ENCODE measurements at regions not wholly inside any gene's neighbourhood (a gene's known extent, or its start where the extent isn't known, plus 50 kb on each side); places are given as distances from the start of the nearest gene placed in this dataset.

GRCh38 chr5:58138791-58139190, 321.1 kb downstream of the PLK2 start:
- no peaks in the 10 kb centered on the region for H3K79me2 ChIP-seq (ENCODE audit: control insufficient read depth in 1 of 2, insufficient read depth in 2 of 2, low read length in 2 of 2)
- H2BK15ac ChIP-seq (ENCODE audit: low read length), result no peak overlapping the region
- 93% methylated on average over 2 of the region's 2 CpGs; no CpG with 5 or more reads in 1 of the 2 experiments for WGBS, 2 experiments (ENCODE audit: extremely low coverage in 1 of 2, insufficient coverage in 1 of 2, insufficient read length in 1 of 2, insufficient replicate concordance in 2 of 2, low coverage in 1 of 2, low lambda C conversion rate in 2 of 2, missing lambda C conversion rate in 1 of 2)
- ChIA-PET CTCF (ENCODE audit: partially characterized antibody) (no interaction called here), POLR2A (ENCODE audit: partially characterized antibody) (no interaction called here)
- H4K20me1 ChIP-seq (replicated peaks in 1 of 2; ENCODE audit: control insufficient read depth in 1 of 2, insufficient read depth in 2 of 2, low read length in 2 of 2), result no peaks in the 10 kb centered on the region
- H3K56ac ChIP-seq (replicated peaks; ENCODE audit: insufficient read length, low read depth, low read length), result no peak overlapping the region
- H4K8ac ChIP-seq (ENCODE audit: extremely low read depth, insufficient read depth, low read length), result no peak overlapping the region
- H3K18ac ChIP-seq (ENCODE audit: extremely low read depth, low read length), result no peak overlapping the region
- no peak overlapping the region for H2AK5ac ChIP-seq (ENCODE audit: low read depth, low read length)
- H3K4me1 ChIP-seq (replicated peaks in 1 of 4; ENCODE audit: control insufficient read depth in 3 of 4, insufficient read depth in 4 of 4, low read length in 3 of 4), result no peaks in the 10 kb centered on the region
- H3K9ac ChIP-seq (replicated peaks in 1 of 4; ENCODE audit: extremely low read depth in 1 of 4, low read depth in 3 of 4, low read length in 3 of 4), result no peak overlapping the region
- no peaks in the 10 kb centered on the region for H3K27me3 ChIP-seq (replicated peaks in 1 of 4; ENCODE audit: control insufficient read depth in 3 of 4, extremely low read depth in 1 of 4, insufficient read depth in 3 of 4, low read length in 3 of 4)
- no peak overlapping the region for H4K91ac ChIP-seq (replicated peaks; ENCODE audit: insufficient read length, low read length)
- H3K4me2 ChIP-seq (ENCODE audit: insufficient read depth in 1 of 2, low read depth in 2 of 2, low read length in 2 of 2), result no peak overlapping the region
- FAIRE-seq, result no peak
- no peak overlapping the region for H2AFZ ChIP-seq (ENCODE audit: low read length)
- H3K23me2 ChIP-seq (ENCODE audit: low read depth, low read length), result no peaks in the 10 kb centered on the region
- no peaks in the 10 kb centered on the region for H3K36me3 ChIP-seq (ENCODE audit: control insufficient read depth in 2 of 4, insufficient read depth in 4 of 4, low read length in 3 of 4)
- H3K9me3 ChIP-seq (ENCODE audit: insufficient read depth in 2 of 2, low read depth in 1 of 2, low read length in 1 of 2), result no peaks in the 10 kb centered on the region
- H3K14ac ChIP-seq (ENCODE audit: insufficient read length), result no peak overlapping the region
- no peak overlapping the region for H3K4ac ChIP-seq (replicated peaks; ENCODE audit: insufficient read length, low read depth, low read length)
- H3K27ac ChIP-seq (ENCODE audit: low read depth, low read length), result no peak overlapping the region
- no peak overlapping the region for H2BK12ac ChIP-seq (ENCODE audit: low read depth, low read length)
- no peak overlapping the region for H4K5ac ChIP-seq (ENCODE audit: insufficient read length, low read depth, low read length)
- H2BK20ac ChIP-seq (ENCODE audit: low read length), result no peak overlapping the region
- H3K4me3 ChIP-seq (ENCODE audit: extremely low read depth in 1 of 4, insufficient read depth in 2 of 4, low read depth in 3 of 4, low read length in 4 of 4), result no peak overlapping the region
- H3K23ac ChIP-seq (ENCODE audit: insufficient read length), result no peak overlapping the region
- no peak overlapping the region for H2BK120ac ChIP-seq (replicated peaks; ENCODE audit: low read depth, low read length)
- no peak for DNase-seq (ENCODE audit: low read depth in 1 of 2, low spot score in 2 of 2)
- no peak overlapping the region for H2BK5ac ChIP-seq (ENCODE audit: low read depth, low read length)
- H3K79me1 ChIP-seq (ENCODE audit: low read depth, low read length), result no peaks in the 10 kb centered on the region
- TF ChIP-seq CBX8 (IDR thresholded peaks at IDR 0.05; ENCODE audit: borderline replicate concordance, low read depth, low read length), result no peak
- no peak for TF ChIP-seq EP300 (IDR thresholded peaks at IDR 0.05; ENCODE audit: borderline replicate concordance in 1 of 2, low read depth in 2 of 2, low read length in 2 of 2)
- TF ChIP-seq MAFK (IDR thresholded peaks at IDR 0.05; ENCODE audit: low read depth, low read length), result no peak
- no peak for TF ChIP-seq KDM1A (IDR thresholded peaks at IDR 0.05; ENCODE audit: borderline replicate concordance, low read length)
- TF ChIP-seq NRF1 (IDR thresholded peaks at IDR 0.05; ENCODE audit: low read depth, low read length), result no peak
- no peak for TF ChIP-seq CTBP2 (IDR thresholded peaks at IDR 0.05; ENCODE audit: borderline replicate concordance, insufficient read depth, insufficient read length, low read length)
- no peak for TF ChIP-seq SRF (IDR thresholded peaks at IDR 0.05; ENCODE audit: low read depth, low read length)
- TF ChIP-seq MAX (IDR thresholded peaks at IDR 0.05), result no peak
- no peak for TF ChIP-seq FOSL1 (IDR thresholded peaks at IDR 0.05; ENCODE audit: insufficient read depth, low read depth, low read length)
- TF ChIP-seq RXRA (IDR thresholded peaks at IDR 0.05; ENCODE audit: insufficient read depth, low read depth, low read length), result no peak
- TF ChIP-seq CBX5 (IDR thresholded peaks at IDR 0.05; ENCODE audit: low read depth, low read length), result no peak
- TF ChIP-seq E2F6 (IDR thresholded peaks at IDR 0.05), result no peak
- TF ChIP-seq SP2 (IDR thresholded peaks at IDR 0.05; ENCODE audit: low read length), result no peak
- no peak for TF ChIP-seq EZH2 (IDR thresholded peaks at IDR 0.05; ENCODE audit: low read depth, low read length, severe bottlenecking)

Measured in H1 (cell line).